Lung (tissue), 11 donors: ENCODE measurements at regions not wholly inside any gene's neighbourhood (a gene's known extent, or its start where the extent isn't known, plus 50 kb on each side); places are given as distances from the start of the nearest gene placed in this dataset.
A peak's percentile ranks its signal among the peaks of the same experiment; 100 is the strongest.

Experiments
- ATAC-seq: fragments of 200-7000 bp; cut with Tn5 transposase; one replicate; pipeline ENCODE4 v1.9.1; 2020; ENCODE audit warnings: moderate number of reproducible peaks; ENCODE audit not compliant: insufficient read depth, low FRiP score
- DNase-seq, 3 donors: peaks; one replicate each; pipeline ENCODE4 v3.0.0-alpha.2; 2013 to 2017
- H3K27ac ChIP-seq, 2 donors: one replicate each; pipeline ENCODE4 v1.5.1; 2013; ENCODE audit warnings: mild to moderate bottlenecking in 2 of 2, moderate library complexity in 2 of 2, control low read depth in 1 of 2, inconsistent platforms in 1 of 2, low read depth in 1 of 2, low read length in 1 of 2
- H3K27me3 ChIP-seq, 3 donors: one replicate each; pipeline ENCODE4 v1.5.1; 2013; ENCODE audit warnings: low read length in 2 of 3; ENCODE audit not compliant: control insufficient read depth in 3 of 3, insufficient read depth in 3 of 3
- H3K36me3 ChIP-seq, 4 donors: one replicate each; pipeline ENCODE4 v1.5.1; 2013; ENCODE audit warnings: low read length in 4 of 4, mild to moderate bottlenecking in 1 of 4, moderate library complexity in 1 of 4; ENCODE audit not compliant: control insufficient read depth in 4 of 4, insufficient read depth in 4 of 4
- H3K4me1 ChIP-seq, 5 donors: one replicate each; pipeline ENCODE4 v1.5.1; 2013; ENCODE audit warnings: low read length in 5 of 5, mild to moderate bottlenecking in 2 of 5, moderate library complexity in 1 of 5; ENCODE audit not compliant: control insufficient read depth in 5 of 5, insufficient read depth in 5 of 5
- H3K4me3 ChIP-seq: one replicate; pipeline ENCODE4 v1.5.1; 2013; ENCODE audit warnings: mild to moderate bottlenecking, control low read depth, moderate library complexity
- H3K9ac ChIP-seq, 2 donors: one replicate each; pipeline ENCODE4 v1.5.1; 2013; ENCODE audit warnings: low read length in 2 of 2, control low read depth in 1 of 2; ENCODE audit not compliant: insufficient read depth in 1 of 2
- H3K9me3 ChIP-seq, 4 donors: one replicate each; pipeline ENCODE4 v1.5.1; 2013; ENCODE audit warnings: low read length in 3 of 4, mild to moderate bottlenecking in 1 of 4, moderate library complexity in 1 of 4; ENCODE audit not compliant: control insufficient read depth in 4 of 4, insufficient read depth in 3 of 4
- CTCF ChIP-seq: IDR thresholded peaks from 2 replicates; pipeline ENCODE4 v1.5.1; 2012; ENCODE audit warnings: mild to moderate bottlenecking; ENCODE audit errors: control extremely low read depth, extremely low read depth
- WGBS, 2 donors: extraction: QIAGEN DNeasy Blood & Tissue Kit; methylation state at CpG; one replicate each; pipeline ENCODE4 v1.1.7; 2013; 5-methylcytosine and 5-hydroxymethylcytosine counted together
- donor health status: control.
- donor health status: control.
- donor health status: Bipolar disorder and iron deficiency.
- donor health status: healthy.
- donor health status: DM: yes; HTN: yes; CAD: no.

GRCh38 chr9:81832571-81833285 is 95.5 kb upstream of the SPATA31D4 start:
- H3K27ac ChIP-seq, result no peak overlapping the region
- ATAC-seq, result no peak
- peaks cover 0 to 20% (median 4%) of the 10 kb centered on the region in 5 donors for H3K4me1 ChIP-seq
- no peak overlapping the region for H3K9ac ChIP-seq
- DNase-seq, result peak in 2 of 3 donors; percentile 50 to 59
- H3K36me3 ChIP-seq, result no peaks in the 10 kb centered on the region
- H3K4me3 ChIP-seq, result no peak overlapping the region
- TF ChIP-seq CTCF, result no peak
- no peaks in the 10 kb centered on the region for H3K27me3 ChIP-seq
- WGBS, 2 donors, result 75 to 85% methylated on average over 6 of the region's 6 CpGs
- H3K9me3 ChIP-seq, result no peaks in the 10 kb centered on the region

GRCh38 chr9:81833563-81834345 is 94.5 kb upstream of the SPATA31D4 start:
- Histone ChIP-seq H3K4me1 (peaks cover 0 to 11% (median 4%) of the 10 kb centered on the region in 5 donors), H3K9me3 (no peaks in the 10 kb centered on the region), H3K27me3 (no peaks in the 10 kb centered on the region), H3K9ac (no peak overlapping the region), H3K27ac (no peak overlapping the region), H3K4me3 (no peak overlapping the region), H3K36me3 (no peaks in the 10 kb centered on the region)
- no peak for ATAC-seq
- 79 to 84% methylated on average over 9 of the region's 9 CpGs for WGBS, 2 donors
- peak in 2 of 3 donors; percentile 24 to 25 for DNase-seq
- TF ChIP-seq CTCF, result no peak

- TF ChIP-seq CTCF, result no peak
These were observed 86.9 kb upstream of the SPATA31D4 start for GRCh38 chr9:81841333-81841732.

More at GRCh38 chr9:81841333-81841732, 86.9 kb upstream of the SPATA31D4 start:
- WGBS, 2 donors, result 83 to 92% methylated on average over 6 of the region's 6 CpGs
- no peak for DNase-seq
- no peak for ATAC-seq
- H3K9me3 ChIP-seq, result no peaks in the 10 kb centered on the region
- H3K36me3 ChIP-seq, result no peaks in the 10 kb centered on the region
- H3K4me3 ChIP-seq, result no peak overlapping the region
- H3K4me1 ChIP-seq, result no peaks in the 10 kb centered on the region
- no peak overlapping the region for H3K9ac ChIP-seq
- no peaks in the 10 kb centered on the region for H3K27me3 ChIP-seq
- no peak overlapping the region for H3K27ac ChIP-seq
